ENCODE measurements at regions not wholly inside any gene's neighbourhood (a gene's known extent, or its start where the extent isn't known, plus 50 kb on each side); places are given as distances from the start of the nearest gene placed in this dataset.

GRCh38 chr1:67627906-67628305, 57.1 kb upstream of the GADD45A start:
- no peak overlapping the region for H3K9ac ChIP-seq (ENCODE audit: low read length)
- Mint-ChIP-seq H3K9me3 (ENCODE audit: insufficient read depth) (peaks cover 2% of the 10 kb centered on the region), H3K27ac (no peak overlapping the region)

DNA sequence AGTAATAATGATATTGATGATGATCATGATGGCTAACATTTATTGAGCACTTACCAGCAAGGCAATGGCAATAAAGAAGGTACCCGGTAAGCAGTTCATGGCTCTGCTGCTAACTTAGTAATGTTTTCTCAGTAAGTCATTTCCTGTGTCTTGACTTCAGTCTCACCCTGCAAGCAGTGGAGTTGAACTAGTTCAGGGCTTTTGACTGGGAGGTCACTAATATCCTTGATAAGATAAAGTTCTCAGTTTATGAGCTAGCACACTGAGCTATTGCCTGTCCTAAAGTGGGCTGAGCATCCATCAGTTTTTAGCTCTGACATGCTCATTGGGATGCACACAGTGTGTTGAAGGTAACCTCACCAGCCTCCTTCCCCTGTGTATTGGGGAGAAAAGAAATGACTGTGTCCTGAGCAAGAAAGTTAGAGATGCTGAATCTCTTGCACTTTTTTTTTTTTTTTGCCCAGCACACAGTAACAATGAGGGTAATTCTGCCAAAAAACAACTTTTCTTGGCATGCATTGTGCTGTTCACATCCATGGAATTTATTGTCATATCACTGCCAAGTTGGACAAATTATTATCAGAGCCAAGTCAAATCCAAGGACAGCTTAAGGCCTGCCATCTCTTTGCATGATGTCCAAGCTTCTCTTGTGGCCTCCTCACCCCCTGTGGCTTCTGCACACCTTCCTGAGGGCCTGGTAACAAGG, 55.5 kb upstream of the GADD45A start:
- Mint-ChIP-seq H3K27ac (no peak overlapping the region), H3K27me3 (peaks cover 24% of the 10 kb centered on the region), H3K4me1 (peaks cover 3% of the 10 kb centered on the region), H3K4me3 (no peak overlapping the region), H3K9me3 (ENCODE audit: insufficient read depth) (peaks cover 2% of the 10 kb centered on the region)
- POLR2A ChIA-PET, result interaction anchor here (0.7 kb wide), 1 partner anchor 91 kb away, joined by 6 read pairs; no protein-coding TSS in a partner anchor
- no peaks in the 10 kb centered on the region for H3K27me3 ChIP-seq (replicated peaks in 1 of 4; ENCODE audit: control extremely low read depth in 1 of 4, control insufficient read depth in 3 of 4, insufficient read depth in 4 of 4, low read length in 3 of 4)
- DNase-seq (no peak), ATAC-seq (ENCODE audit: low read depth) (no peak)
- H3K9me3 ChIP-seq (ENCODE audit: control extremely low read depth in 1 of 3, control insufficient read depth in 2 of 3, insufficient read depth in 1 of 3, low read length in 2 of 3), result no peaks in the 10 kb centered on the region
- H2AFZ ChIP-seq (ENCODE audit: insufficient read depth, low read depth, low read length, poor library complexity, severe bottlenecking), result no peak overlapping the region
- CTCF ChIA-PET, result no interaction called here
- no peak overlapping the region for H3K4me3 ChIP-seq (ENCODE audit: control extremely low read depth in 1 of 5, extremely low read depth in 1 of 5, insufficient read depth in 1 of 5, low read depth in 2 of 5, low read length in 4 of 5)
- H3K9ac ChIP-seq (ENCODE audit: low read length), result no peak overlapping the region
- H3K27ac ChIP-seq (ENCODE audit: low read length in 2 of 2), result no peak overlapping the region
- H3K4me1 ChIP-seq (ENCODE audit: control insufficient read depth in 2 of 2, insufficient read depth in 2 of 2, low read length in 2 of 2), result peaks cover 2 to 4% of the 10 kb centered on the region in 2 donors
- TF ChIP-seq, protein P1, sequence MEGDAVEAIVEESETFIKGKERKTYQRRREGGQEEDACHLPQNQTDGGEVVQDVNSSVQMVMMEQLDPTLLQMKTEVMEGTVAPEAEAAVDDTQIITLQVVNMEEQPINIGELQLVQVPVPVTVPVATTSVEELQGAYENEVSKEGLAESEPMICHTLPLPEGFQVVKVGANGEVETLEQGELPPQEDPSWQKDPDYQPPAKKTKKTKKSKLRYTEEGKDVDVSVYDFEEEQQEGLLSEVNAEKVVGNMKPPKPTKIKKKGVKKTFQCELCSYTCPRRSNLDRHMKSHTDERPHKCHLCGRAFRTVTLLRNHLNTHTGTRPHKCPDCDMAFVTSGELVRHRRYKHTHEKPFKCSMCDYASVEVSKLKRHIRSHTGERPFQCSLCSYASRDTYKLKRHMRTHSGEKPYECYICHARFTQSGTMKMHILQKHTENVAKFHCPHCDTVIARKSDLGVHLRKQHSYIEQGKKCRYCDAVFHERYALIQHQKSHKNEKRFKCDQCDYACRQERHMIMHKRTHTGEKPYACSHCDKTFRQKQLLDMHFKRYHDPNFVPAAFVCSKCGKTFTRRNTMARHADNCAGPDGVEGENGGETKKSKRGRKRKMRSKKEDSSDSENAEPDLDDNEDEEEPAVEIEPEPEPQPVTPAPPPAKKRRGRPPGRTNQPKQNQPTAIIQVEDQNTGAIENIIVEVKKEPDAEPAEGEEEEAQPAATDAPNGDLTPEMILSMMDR (IDR thresholded peaks at IDR 0.05), result no peak
- TF ChIP-seq EZH2 (IDR thresholded peaks at IDR 0.05; ENCODE audit: borderline replicate concordance, insufficient read depth, low read depth, low read length, poor library complexity, severe bottlenecking), result no peak
- intact Hi-C loops (cut with micrococcal nuclease), result no loop called here
- H3K4me2 ChIP-seq (replicated peaks; ENCODE audit: low read depth, low read length, poor library complexity, severe bottlenecking), result no peak overlapping the region
- no peaks in the 10 kb centered on the region for H4K20me1 ChIP-seq (ENCODE audit: control insufficient read depth, insufficient read depth, low read length, poor library complexity, severe bottlenecking)
- no peaks in the 10 kb centered on the region for H3K36me3 ChIP-seq (replicated peaks in 1 of 2; ENCODE audit: control extremely low read depth in 1 of 2, control insufficient read depth in 1 of 2, extremely low read depth in 1 of 2, insufficient read depth in 2 of 2, low read length in 1 of 2)
- no peaks in the 10 kb centered on the region for H3K79me2 ChIP-seq (ENCODE audit: control insufficient read depth, insufficient read depth, low read length)
- 83% methylated on average over 1 of the region's 1 CpG for WGBS (ENCODE audit: insufficient coverage)

More at GRCh38 chr1:67627906-67628305, 57.1 kb upstream of the GADD45A start:
- CTCF ChIA-PET, result no interaction called here
- no peak overlapping the region for H3K4me3 ChIP-seq (ENCODE audit: control extremely low read depth in 1 of 5, extremely low read depth in 1 of 5, insufficient read depth in 1 of 5, low read depth in 2 of 5, low read length in 4 of 5)
- no peaks in the 10 kb centered on the region for H3K36me3 ChIP-seq (replicated peaks in 1 of 2; ENCODE audit: control extremely low read depth in 1 of 2, control insufficient read depth in 1 of 2, extremely low read depth in 1 of 2, insufficient read depth in 2 of 2, low read length in 1 of 2)
- H3K27me3 Mint-ChIP-seq, result peaks cover 24% of the 10 kb centered on the region
- POLR2A ChIA-PET, result no interaction called here
- no peaks in the 10 kb centered on the region for H3K9me3 ChIP-seq (ENCODE audit: control extremely low read depth in 1 of 3, control insufficient read depth in 2 of 3, insufficient read depth in 1 of 3, low read length in 2 of 3)
- no peak overlapping the region for H2AFZ ChIP-seq (ENCODE audit: insufficient read depth, low read depth, low read length, poor library complexity, severe bottlenecking)
- H3K79me2 ChIP-seq (ENCODE audit: control insufficient read depth, insufficient read depth, low read length), result no peaks in the 10 kb centered on the region
- no peak overlapping the region for H3K4me2 ChIP-seq (replicated peaks; ENCODE audit: low read depth, low read length, poor library complexity, severe bottlenecking)
- no peaks in the 10 kb centered on the region for H3K4me1 Mint-ChIP-seq
- 93% methylated on average over 3 of the region's 5 CpGs for WGBS (ENCODE audit: insufficient coverage)
- ATAC-seq (ENCODE audit: low read depth) (no peak), DNase-seq (no peak)
- TF ChIP-seq, protein P1 (IDR thresholded peaks at IDR 0.05), result no peak
- TF ChIP-seq EZH2 (IDR thresholded peaks at IDR 0.05; ENCODE audit: borderline replicate concordance, insufficient read depth, low read depth, low read length, poor library complexity, severe bottlenecking), result no peak
- intact Hi-C loops (cut with micrococcal nuclease), result no loop called here
- no peaks in the 10 kb centered on the region for H3K4me1 ChIP-seq (ENCODE audit: control insufficient read depth in 2 of 2, insufficient read depth in 2 of 2, low read length in 2 of 2)
- H3K27me3 ChIP-seq (replicated peaks in 1 of 4; ENCODE audit: control extremely low read depth in 1 of 4, control insufficient read depth in 3 of 4, insufficient read depth in 4 of 4, low read length in 3 of 4), result no peaks in the 10 kb centered on the region
- no peak overlapping the region for H3K4me3 Mint-ChIP-seq
- H4K20me1 ChIP-seq (ENCODE audit: control insufficient read depth, insufficient read depth, low read length, poor library complexity, severe bottlenecking), result no peaks in the 10 kb centered on the region
- no peak overlapping the region for H3K27ac ChIP-seq (ENCODE audit: low read length in 2 of 2)
